PC-9 (cell line): ENCODE measurements at regions not wholly inside any gene's neighbourhood (a gene's known extent, or its start where the extent isn't known, plus 50 kb on each side); places are given as distances from the start of the nearest gene placed in this dataset.

ENCODE experiments used
- EZH2 ChIP-seq: fragments of 200-600 bp; sonication (generic); IDR thresholded peaks from 2 replicates; pipeline ENCODE4 v1.8.0; 2017; ENCODE audit warnings: antibody characterized with exemption, low read depth
- TF ChIP-seq, protein P1 (sequence below): fragments of 200-600 bp; sonication (generic); conservative IDR thresholded peaks from 2 replicates; pipeline ENCODE4 v1.6.1; 2017; ENCODE audit warnings: mixed run types, antibody characterized with exemption, mild to moderate bottlenecking, moderate library complexity

DNA sequence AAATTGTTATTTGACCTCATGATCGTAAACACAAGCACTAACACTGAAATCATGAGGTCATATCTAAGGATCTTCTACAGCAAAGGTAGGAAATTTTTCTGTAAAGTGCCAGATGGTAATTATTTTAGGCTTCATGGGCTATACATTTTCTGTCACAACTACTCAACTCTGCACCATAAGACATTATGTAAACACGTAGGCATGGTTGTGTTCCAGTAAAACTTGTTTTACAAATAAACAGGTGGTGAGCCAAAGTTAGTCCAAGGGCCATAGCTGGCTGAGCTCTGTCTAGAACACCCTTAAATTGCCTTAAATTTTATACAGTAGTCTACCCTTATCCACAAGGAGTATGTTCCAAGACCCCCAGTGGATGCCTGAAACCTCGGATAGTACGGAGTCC is 147.3 kb upstream of the CYP1B1 start:
- TF ChIP-seq, protein P1, sequence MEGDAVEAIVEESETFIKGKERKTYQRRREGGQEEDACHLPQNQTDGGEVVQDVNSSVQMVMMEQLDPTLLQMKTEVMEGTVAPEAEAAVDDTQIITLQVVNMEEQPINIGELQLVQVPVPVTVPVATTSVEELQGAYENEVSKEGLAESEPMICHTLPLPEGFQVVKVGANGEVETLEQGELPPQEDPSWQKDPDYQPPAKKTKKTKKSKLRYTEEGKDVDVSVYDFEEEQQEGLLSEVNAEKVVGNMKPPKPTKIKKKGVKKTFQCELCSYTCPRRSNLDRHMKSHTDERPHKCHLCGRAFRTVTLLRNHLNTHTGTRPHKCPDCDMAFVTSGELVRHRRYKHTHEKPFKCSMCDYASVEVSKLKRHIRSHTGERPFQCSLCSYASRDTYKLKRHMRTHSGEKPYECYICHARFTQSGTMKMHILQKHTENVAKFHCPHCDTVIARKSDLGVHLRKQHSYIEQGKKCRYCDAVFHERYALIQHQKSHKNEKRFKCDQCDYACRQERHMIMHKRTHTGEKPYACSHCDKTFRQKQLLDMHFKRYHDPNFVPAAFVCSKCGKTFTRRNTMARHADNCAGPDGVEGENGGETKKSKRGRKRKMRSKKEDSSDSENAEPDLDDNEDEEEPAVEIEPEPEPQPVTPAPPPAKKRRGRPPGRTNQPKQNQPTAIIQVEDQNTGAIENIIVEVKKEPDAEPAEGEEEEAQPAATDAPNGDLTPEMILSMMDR = no peak
- no peak for TF ChIP-seq EZH2
